ENCODE measurements at regions not wholly inside any gene's neighbourhood (a gene's known extent, or its start where the extent isn't known, plus 50 kb on each side); places are given as distances from the start of the nearest gene placed in this dataset.

DNA sequence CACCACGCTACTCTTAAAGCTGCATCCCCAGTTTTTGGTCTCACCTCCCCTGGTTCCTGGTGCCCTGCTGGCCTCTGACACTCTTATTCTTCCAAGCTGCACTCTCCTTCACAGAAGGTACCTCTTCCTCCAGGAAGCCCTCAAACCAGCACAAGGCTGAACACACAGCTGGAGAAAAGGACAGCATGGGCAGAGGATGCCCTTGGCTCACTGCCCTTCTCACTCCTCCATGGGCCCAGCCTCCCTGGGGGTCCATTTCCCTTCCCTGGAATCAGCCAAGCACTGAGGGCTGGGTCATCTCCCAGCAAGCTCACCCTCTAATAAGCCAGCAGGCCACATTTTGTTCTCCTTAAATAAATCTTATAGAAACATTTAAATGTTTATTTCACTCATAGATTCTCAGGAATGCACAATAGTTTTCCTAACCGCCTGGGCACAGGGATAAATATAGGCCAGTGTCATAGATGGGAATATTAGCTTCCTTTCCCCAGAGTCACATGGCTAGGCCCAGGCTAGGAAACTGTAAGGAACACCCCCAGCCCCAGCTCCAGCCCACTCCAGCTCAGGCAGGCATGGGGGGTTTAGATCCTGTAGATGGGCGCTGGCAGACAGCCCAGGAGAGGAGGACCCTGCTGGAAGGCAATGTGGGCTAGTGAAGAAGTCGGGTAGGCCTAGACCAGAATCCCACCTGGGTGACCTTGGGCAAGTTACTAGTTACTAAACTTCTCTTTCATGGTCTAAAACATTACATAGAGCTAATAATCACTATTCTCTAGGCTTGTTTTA is 51.5 kb downstream of the IRAG1 start:
- DNase-seq (ENCODE audit: low spot score) = no peak

DNA sequence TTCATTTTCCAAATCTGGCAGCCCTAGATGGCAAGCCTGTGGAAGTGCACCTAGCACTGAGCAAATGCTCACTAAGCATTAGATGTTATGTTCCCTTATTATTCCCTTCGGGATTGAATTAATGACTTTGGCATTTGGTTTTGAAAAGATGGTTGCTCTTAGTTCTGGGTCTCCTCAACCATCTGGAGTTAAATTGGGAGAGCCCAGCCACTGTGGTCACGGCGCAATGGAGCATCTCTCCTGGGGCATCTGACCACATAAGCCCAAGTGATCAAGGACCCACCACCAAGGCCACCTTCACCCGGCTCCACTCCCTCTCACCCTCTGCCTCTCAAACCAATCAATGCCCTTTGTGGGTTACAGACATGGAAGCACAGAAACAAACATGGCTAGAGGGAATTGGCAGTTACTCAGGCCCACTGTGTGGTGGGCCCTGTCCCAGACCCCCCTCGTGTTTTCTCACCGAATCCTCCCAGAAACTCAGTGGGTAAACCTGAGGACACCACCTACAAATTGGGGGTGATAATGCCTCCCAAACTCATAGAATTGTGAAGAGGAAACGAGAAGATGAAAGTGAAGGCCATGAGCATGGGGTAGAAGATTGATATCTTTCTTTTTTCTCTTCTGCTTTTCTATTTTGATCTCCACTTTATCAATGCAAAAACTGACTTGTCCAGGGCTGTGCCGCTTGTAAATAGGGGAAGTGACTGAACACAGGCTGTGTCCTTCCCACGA is 52.2 kb downstream of the IRAG1 start:
- peak; percentile 54 for DNase-seq (ENCODE audit: low spot score)

DNA sequence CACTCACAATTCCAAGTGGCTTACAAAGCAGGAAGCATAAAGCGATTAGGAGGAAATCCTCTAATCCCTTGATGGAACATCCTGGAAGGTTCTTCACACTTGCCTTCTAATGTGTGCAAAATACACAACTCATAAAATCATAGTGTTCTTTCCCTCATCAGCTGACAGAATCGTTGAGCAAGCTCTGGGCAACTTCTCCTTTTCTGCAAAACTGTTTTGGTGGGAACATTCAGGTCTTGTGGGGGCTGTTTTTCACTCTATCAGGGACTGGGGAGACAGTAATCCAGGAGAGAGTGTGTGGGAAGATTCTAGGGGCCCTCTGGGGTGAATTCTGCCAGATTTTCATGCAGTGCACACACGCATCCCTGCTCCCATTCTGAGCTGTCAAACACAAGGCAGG is 53.2 kb downstream of the IRAG1 start:
- no peak for DNase-seq (ENCODE audit: low spot score)

DNA sequence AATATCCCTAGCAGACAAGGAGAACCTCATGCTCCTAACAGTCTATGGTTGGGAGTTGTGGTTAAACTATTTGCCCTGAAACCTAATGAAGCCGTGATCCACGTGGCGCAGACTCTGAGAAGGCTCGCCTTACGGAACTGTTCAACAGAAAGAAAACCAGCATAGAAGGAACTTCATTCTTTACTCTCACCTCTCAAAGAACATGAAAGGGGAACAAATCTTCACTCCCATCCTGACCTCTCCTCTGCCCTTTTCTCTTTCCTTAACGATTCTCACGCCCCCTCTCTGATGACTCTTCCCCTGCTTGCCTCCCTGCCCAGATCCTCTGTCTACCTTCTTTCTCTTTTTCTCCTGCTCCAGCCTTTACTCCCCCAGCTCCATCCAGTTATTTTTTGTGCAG is 54.2 kb downstream of the IRAG1 start:
- peak; percentile 20 for DNase-seq (ENCODE audit: low spot score)

DNA sequence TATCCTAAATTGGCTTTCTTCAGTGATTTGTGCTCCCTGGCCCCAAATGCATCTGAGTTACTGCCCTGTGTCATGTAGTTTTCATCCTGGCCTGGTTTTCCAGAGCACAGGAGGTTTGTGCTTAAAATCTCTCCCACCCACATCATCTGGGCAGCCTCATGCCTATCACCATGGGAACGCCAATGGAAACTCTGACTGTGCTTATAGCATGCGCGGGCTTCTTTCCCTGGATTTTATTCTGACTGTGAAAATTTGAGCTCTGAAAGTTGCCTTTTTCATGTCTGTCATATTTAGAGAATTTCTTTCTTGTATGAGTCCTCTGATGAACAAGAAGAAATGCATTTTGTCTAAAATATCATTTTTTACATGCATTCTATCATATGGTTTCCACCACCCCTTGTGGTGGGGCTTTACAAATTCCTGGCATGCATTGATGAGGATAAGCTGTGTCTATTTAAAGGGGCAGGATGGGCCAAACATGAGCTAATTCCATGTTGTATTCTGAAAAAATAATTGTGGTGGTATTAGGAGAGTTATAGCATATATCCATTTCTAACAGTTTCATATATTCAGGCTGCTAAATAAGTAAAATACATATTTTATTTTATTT is 55.1 kb downstream of the IRAG1 start:
- DNase-seq (ENCODE audit: low spot score) = peak; percentile 75

DNA sequence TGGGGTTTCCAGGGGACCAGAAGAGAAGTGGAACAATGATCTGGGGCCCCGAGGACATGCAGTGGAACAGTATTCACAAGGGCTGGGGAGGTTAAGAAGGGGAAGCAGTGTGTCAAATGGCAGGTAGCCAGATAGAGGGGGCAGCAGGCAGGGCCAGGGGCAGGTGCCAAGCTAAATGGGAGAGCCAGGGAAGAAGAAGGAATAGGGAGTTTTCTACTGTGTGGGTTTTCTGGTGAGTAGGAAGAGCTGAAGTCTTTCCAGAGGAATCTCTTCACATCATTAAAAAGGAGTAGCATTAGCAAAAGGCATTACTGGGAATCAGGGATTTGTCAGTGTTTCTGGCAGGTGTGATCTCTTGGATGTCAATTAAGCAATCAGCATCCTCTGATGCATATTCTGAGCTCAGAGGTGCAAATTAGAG is 55.8 kb downstream of the IRAG1 start:
- DNase-seq (ENCODE audit: low spot score) = peak; percentile 60

DNA sequence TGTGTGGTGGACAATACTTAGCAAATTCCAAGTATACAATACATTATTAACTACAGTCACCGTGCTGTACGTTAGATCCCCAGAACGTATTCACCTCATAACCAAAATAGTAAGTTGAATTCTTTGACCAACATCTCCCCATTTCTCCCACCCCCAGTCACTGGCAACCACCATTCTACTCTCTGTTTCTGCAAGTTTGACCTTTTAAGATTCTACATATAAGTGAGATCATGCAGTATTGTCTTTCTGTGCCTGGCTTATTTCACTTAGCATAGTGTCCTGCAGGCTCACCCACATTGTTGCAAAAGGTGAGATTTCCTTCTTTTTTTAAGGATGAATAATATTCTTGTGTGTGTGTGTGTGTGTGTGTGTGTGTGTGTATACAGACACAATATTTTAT is 59.1 kb downstream of the IRAG1 start:
- no peak for DNase-seq (ENCODE audit: low spot score)

DNA sequence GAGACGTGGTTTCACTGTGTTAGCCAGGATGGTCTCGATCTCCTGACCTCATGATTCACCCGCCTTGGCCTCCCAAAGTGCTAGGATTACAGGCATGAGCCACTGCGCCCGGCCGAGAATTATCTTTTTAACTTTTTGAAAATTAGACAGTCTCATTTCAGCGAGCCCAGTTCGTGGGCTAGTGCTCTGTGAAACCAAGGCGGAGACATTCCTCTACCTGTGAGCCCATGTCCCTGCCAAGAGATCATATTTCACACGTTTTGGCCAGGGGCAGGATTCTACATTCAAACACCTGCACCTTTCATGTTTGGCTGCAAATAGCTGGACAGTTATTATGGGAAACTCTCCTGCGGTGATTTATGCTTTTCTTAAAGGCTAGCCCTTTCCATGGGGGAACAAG is 60.3 kb downstream of the IRAG1 start:
- DNase-seq (ENCODE audit: low spot score) = peak; percentile 38

DNA sequence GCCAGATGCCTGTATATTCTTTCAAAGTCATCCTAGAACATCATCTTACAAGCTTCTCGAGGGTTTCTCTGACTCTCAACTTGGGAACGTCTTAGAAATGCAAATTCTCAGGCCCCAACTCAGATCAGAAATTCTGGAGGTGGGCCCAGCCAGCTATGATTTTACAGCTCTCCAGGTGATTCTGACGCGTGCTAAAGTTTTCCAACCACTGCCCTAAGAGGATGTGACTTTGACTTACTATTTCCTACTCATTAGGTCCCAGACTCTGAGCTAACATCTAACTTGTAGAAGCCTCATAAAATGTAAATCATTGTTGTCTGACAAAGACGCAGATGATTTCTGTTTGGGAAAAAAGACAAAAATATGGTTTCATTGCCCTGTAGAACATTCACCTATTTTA is 61.1 kb downstream of the IRAG1 start:
- DNase-seq (ENCODE audit: low spot score) = peak; percentile 45

DNA sequence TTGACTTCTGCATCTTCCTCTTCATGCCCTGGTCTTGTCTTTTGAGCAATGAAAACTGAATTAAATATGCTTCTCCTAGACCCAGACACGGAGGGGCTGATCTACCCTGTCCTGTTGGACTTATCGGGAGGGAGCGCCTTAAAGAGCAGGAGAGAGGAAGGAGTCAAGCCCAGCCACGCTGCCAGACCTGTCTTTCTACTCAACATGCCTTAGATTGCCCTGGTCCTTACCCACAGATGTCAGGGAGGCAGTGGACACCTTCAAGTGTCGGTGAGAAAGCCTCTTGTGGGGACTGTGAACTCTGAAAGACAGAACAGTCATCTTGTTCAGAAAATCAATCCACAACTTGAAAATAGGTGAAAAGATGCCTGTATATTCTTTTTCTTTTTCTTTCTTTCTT is 61.8 kb downstream of the IRAG1 start:
- DNase-seq (ENCODE audit: low spot score) = peak; percentile 9

DNA sequence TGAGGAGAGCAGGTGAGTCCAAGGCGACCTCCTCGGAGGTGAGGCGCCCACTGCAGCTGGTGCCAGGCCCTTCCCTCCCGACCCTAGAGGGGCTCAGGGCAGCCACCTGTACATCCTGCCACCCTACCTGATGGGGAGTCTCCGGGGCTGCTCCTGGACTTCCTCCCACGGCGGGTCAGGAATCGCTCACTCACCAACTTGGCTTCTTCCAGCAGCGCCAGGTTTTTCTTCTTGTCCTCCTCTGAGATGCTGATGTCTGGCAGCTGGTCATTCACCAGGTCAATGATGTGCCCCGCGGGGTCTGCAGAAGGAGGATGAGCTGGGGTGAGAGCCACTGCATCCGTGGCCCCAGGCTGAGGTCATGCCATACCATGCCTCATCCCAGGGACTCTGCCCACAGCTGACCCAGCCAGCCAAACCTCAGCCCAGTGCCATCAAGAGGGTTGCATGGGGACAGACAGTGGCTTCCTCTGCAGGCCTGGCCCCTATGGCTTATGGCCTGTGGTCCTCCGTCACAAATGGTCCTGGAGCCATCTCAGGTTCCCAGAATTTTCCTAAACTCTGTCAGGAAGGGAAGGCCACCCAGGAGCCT is 61.0 kb upstream of the LYVE1 start:
- peak; percentile 65 for DNase-seq (ENCODE audit: low spot score)

DNA sequence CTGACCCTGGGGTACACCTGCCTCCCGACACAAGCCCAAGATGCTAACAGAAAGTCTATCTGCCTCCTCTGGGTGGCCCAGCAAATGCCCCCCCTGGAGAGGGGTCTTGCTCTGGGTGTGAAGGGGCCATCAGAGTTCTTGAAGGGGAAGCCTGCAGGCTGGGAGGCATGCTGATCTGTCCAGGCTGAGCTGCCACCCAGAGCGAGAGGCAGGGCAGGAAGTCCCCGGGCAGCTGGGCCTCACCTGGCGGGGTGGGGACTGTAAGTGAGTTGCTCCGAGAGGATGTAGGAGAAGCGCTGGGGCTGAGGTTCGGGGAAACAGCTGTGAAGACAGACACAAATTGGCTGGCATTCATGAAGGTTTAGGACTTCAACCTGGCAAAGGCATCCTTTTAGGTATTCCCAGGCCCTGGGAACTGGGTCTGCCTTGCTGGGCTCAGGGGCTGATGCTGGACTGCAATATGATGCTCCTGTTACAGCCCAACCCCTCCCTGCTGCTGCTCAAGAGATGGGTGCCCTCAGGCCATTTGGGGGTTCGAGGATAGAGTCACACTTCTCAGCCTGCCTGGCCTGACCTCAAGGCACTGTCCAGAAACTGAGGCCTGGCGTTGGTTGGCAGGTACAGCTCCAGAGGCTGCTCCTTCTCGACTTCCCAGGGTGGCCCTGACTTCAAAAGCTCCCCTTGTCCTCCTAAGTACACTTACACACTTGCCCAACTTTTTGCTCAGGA is 60.2 kb upstream of the LYVE1 start:
- DNase-seq (ENCODE audit: low spot score) = peak; percentile 53

DNA sequence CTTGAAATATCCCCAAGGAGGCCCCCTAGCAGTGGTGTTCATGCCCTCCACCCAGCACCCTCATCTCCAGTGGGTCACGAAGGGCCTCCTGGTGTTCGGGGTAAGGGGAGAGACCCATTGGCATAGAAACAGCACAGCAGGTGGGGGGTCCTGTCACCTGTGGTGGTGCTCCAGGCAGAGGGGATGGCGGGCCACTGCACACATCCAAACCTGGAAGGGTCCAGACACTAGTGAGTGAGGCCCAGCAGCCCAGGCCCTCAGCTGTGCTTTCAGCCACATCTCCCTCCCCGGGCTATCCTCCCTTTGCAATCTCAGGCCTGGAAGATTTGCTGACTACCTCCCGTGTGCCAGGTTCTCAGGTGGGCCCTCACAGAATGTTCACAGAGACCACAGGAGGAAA is 59.4 kb upstream of the LYVE1 start:
- DNase-seq (ENCODE audit: low spot score) = peak; percentile 36

DNA sequence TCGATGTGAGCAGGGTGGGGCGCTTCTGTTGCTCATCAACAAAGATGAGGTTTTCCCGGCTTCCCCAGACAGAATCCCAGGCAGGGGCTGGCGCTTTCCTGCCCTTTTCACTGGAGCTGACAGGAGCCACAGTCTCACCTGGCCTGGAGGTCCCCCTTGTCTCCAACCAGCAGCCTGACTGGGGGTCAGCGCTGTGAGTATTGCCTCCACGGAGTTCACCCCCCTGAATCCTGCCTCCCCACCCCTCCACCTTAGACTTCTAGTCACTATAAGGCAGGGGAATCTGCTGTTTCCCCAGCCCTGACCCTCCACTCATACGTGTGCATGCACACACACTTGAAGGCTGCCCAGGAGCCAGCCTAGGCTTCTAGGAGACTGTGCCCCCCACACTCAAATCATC is 58.8 kb upstream of the LYVE1 start:
- peak; percentile 56 for DNase-seq (ENCODE audit: low spot score)

DNA sequence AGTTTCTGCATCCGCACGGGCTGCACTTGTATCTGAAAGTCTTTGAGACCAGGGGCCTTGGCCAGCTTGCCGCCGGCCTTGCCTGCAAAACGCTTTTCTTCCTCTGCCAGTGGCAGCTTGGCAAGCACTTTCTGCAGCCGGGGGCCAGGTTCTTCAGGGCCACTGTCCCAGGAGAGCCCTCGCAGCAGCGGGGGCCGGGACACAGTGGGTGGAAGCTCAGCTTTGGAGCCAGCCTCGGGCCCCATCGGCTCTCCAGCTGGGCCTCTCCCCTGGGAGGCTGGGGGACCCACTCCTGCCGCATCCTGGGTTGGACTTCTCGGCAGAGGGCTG is 57.5 kb upstream of the LYVE1 start:
- peak; percentile 48 for DNase-seq (ENCODE audit: low spot score)

DNA sequence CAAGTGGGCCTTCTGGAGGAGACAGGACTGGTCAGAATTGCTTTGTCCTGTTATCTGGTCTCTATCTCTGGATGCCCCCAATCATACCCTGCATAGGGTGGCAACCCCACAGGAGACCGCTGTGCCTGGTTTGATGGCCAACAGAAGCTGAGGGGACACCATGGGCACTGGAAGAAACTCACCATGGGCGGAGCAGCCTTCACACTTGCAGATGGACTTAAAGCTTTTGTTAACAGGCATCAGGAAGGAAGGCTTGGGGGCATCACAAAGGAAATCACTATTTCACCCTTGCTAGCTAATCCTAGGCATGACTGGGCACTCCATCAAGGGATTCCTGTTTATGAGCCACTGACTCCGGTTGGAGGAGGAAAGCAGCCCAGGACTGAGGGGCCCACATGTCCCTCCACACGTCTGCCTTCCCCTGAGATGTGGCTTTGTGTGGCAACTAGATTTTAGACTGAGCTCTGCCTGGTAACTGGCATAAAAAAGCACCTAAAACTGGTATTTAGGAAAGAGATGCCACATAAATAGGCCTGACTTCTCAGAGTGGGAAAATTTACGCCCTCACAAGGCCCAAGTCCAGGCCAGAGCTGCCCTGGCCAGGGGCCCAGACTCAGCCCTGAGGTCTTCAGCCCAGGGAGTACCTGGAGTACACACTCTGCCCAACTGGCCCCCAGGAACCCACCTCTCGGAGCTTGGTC is 57.0 kb upstream of the LYVE1 start:
- DNase-seq (ENCODE audit: low spot score) = peak; percentile 46

DNA sequence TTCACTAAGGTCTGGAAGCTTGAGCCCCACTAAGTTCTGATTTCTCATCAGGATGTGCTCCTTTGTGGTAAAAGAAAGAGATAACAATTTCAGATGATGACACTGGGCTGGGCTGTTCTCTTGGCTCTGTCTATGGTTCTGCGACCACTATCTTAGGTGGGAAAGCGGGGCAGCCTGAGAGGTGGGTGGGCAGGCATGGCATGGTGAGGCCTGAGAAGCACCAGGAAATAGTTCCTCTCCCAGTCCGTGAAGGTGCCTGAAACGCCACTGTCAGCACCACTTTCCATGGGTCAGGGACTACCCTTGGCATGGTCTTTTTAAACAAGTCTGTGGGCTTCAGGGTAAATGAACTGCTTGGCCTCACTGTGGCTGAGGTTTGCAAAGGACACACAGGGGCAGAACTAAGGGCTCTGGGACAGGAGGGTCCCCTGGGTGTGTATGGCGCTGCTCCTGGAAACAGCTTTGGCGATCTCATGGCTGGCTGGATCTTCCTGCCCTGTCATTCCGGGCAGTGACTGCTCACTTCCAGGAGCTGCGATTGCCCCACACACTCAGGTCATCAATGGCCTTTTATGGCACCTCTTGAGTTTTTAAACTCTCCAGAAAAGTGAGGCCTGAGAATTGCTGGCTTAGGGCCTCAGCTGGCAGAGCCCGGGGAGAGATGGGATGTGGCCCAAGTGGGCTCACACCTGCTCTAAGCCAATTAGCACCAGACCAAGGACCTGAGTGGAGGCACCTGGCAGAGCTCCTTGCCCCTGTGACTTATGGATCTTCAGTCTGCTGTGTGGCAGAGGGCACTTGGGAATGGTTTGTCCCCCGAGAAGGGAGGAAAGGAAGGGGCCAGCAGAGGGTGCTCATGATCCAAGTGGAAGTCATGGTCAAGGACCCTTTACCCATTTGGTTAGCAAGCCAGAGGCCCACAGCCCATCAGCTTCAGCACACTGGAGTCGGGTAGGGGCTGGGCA is 55.6 kb upstream of the LYVE1 start:
- DNase-seq (ENCODE audit: low spot score) = peak; percentile 55

DNA sequence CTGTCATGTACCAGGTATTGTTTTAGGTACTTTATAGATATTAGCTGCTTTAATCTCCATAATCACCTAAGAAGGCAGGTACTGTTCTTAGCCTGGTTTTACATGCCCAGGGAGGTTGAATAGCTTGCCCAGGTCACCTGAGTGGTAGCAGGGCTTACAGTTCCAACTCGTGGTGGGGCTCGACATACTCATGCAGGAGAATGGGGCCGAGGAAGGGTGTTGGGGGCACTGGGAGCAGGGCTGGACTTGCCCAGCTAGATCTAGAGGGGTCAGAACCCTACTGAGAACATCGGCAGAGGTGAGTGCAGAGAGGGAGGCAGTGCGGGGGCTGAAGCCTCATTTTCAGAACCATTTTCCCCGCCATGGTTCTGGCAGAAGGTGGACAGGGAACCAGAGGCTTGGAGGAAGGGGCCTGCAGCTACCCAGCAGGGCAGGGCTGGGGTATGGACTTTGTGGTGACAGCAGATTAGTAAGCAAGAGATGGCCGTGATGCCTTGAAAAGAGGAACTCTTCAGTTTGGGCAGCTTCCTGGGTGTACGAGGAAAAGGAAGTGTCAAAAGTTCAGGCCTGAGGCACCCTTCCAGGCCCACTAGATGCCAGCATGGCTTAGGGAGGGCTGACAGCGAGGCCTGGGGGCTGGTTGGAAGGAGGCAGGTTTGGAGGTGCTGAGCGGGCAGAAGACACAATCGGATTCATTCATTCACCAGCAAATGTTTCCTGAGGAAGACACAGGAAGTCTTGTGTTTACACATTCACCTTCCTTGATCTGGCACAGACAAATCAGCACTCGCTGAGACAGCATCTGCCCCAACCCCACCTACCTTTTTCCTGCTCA is 54.7 kb upstream of the LYVE1 start:
- DNase-seq (ENCODE audit: low spot score) = peak; percentile 62

DNA sequence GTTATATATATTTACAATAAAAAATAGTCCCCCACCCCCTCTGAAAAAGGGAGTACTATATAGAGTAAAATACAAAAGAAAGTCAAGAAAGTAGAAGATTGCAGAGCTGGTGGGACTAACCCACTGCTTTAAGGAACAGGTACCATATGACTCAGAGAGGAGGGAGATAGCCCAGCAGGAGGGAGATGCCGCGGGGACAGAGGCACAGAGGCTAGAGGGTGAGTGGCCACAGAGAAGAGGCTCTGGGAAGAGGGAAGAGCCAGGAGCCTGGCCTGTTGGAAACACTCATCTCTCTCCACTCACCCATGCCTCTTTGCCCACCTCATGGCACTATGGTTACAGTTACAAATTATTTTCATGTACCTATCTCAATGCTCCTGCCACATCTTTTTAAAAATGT is 53.6 kb upstream of the LYVE1 start:
- DNase-seq (ENCODE audit: low spot score) = no peak

All from left forelimb (tissue), 1 donor.